NT2/D1 (cell line): ENCODE measurements at regions not wholly inside any gene's neighbourhood (a gene's known extent, or its start where the extent isn't known, plus 50 kb on each side); places are given as distances from the start of the nearest gene placed in this dataset.

Source experiments
- DNase-seq: peaks from one replicate; pipeline ENCODE4 v3.0.0-alpha.2; 2011; ENCODE audit warnings: low read depth, low spot score
- H3K27me3 ChIP-seq: 2 replicates; pipeline ENCODE4 v1.6.0; 2011; ENCODE audit warnings: mild to moderate bottlenecking; ENCODE audit not compliant: insufficient read length, insufficient read depth
- H3K36me3 ChIP-seq: 2 replicates; pipeline ENCODE4 v1.6.1; 2011; ENCODE audit warnings: mild to moderate bottlenecking, low read length, mixed read lengths; ENCODE audit not compliant: insufficient read depth, insufficient read length
- H3K4me1 ChIP-seq: 2 replicates; pipeline ENCODE4 v1.5.1; 2011; ENCODE audit not compliant: insufficient read depth, insufficient read length
- H3K4me3 ChIP-seq: 2 replicates; pipeline ENCODE4 v1.5.1; 2011; ENCODE audit warnings: low read depth; ENCODE audit not compliant: insufficient read length
- H3K9ac ChIP-seq: 2 replicates; pipeline ENCODE4 v1.6.0; 2011; ENCODE audit warnings: low read depth; ENCODE audit not compliant: insufficient read length
- H3K9me3 ChIP-seq: 2 replicates; pipeline ENCODE4 v1.5.1; 2011; ENCODE audit warnings: mild to moderate bottlenecking, low read length; ENCODE audit not compliant: insufficient read depth
- SUZ12 ChIP-seq: IDR thresholded peaks from 2 replicates; pipeline ENCODE4 v1.6.1; 2011; ENCODE audit not compliant: insufficient read length, insufficient read depth; ENCODE audit errors: extremely low read depth
- YY1 ChIP-seq: IDR thresholded peaks from 2 replicates; pipeline ENCODE4 v1.6.1; 2011; ENCODE audit not compliant: insufficient read length, insufficient read depth
- ZNF274 ChIP-seq: IDR thresholded peaks from 2 replicates; pipeline ENCODE4 v1.6.1; 2011; ENCODE audit warnings: mild to moderate bottlenecking, low read depth, low read length

GRCh38 chr6:51360287-51360686 is 541.6 kb downstream of the TFAP2B start:
- Histone ChIP-seq H3K4me3 (no peak overlapping the region), H3K27me3 (no peaks in the 10 kb centered on the region), H3K9me3 (no peaks in the 10 kb centered on the region), H3K4me1 (no peaks in the 10 kb centered on the region), H3K9ac (no peak overlapping the region), H3K36me3 (no peaks in the 10 kb centered on the region)
- no peak for TF ChIP-seq YY1
- TF ChIP-seq SUZ12: no peak
- TF ChIP-seq ZNF274: no peak
- no peak for DNase-seq

GRCh38 chr6:51365566-51365965 is 546.9 kb downstream of the TFAP2B start:
- Histone ChIP-seq H3K4me1 (no peaks in the 10 kb centered on the region), H3K9ac (no peak overlapping the region), H3K27me3 (no peaks in the 10 kb centered on the region), H3K36me3 (no peaks in the 10 kb centered on the region), H3K4me3 (no peak overlapping the region), H3K9me3 (no peaks in the 10 kb centered on the region)
- TF ChIP-seq SUZ12: no peak
- TF ChIP-seq YY1: no peak
- no peak for TF ChIP-seq ZNF274
- no peak for DNase-seq

- H3K4me3 ChIP-seq: no peak overlapping the region
- H3K27me3 ChIP-seq: no peaks in the 10 kb centered on the region
- TF ChIP-seq ZNF274 (no peak), SUZ12 (no peak), YY1 (no peak)
- H3K4me1 ChIP-seq: no peaks in the 10 kb centered on the region
- no peak overlapping the region for H3K9ac ChIP-seq
- H3K36me3 ChIP-seq: no peaks in the 10 kb centered on the region
- DNase-seq: no peak
- no peaks in the 10 kb centered on the region for H3K9me3 ChIP-seq
Observed at GRCh38 chr6:51369485-51369884, 550.8 kb downstream of the TFAP2B start.

GRCh38 chr6:51382847-51383246 is 564.2 kb downstream of the TFAP2B start:
- Histone ChIP-seq H3K27me3 (no peaks in the 10 kb centered on the region), H3K9me3 (no peaks in the 10 kb centered on the region), H3K4me1 (no peaks in the 10 kb centered on the region), H3K4me3 (no peak overlapping the region), H3K9ac (no peak overlapping the region), H3K36me3 (no peaks in the 10 kb centered on the region)
- DNase-seq: no peak
- TF ChIP-seq SUZ12 (no peak), YY1 (no peak), ZNF274 (no peak)

DNA sequence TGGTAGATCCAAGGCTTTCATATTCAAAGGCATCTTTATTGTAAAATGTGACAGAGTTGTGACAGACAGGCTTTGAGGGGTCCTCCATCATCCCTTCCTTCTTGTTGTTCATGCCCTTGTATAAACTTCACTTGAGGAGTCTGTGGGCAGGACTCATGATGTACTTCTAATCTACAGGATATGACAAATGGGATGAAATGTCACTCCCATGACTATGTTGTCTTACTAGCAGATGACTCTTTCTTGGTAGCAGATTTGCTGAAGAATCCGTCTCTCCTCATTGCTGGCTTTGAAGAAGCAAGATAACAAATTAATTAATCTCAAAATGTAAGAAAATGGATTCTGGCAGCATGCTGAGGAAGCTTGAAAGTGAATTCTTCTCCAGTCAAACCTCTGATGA is 566.1 kb downstream of the TFAP2B start:
- Histone ChIP-seq H3K27me3 (no peaks in the 10 kb centered on the region), H3K9ac (no peak overlapping the region), H3K36me3 (no peaks in the 10 kb centered on the region), H3K9me3 (no peaks in the 10 kb centered on the region), H3K4me1 (no peaks in the 10 kb centered on the region), H3K4me3 (no peak overlapping the region)
- TF ChIP-seq YY1 (no peak), ZNF274 (no peak), SUZ12 (no peak)
- DNase-seq: no peak

DNA sequence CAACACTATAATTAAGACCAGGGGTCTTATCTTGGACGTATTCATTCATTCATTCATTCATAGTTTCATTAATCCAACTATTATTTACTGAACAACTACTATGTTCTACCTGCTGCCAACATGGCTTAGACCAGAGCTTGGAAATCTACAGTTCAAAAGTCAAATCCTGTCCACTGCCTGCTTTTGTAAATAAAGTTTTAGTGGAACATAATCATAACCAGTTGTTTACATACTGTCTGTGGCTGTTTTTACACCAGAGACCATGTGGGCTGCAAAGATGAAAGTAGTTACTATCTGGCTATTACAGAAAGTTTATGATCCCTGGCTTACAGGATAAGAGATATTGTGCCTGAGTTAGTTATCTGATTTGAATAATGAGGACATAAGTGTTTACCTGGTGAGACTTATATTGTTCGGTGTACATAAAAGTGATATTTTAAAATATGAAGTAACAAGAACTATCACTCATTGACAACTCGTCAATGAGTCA is 567.7 kb downstream of the TFAP2B start:
- DNase-seq: no peak
- Histone ChIP-seq H3K4me1 (no peaks in the 10 kb centered on the region), H3K4me3 (no peak overlapping the region), H3K9ac (no peak overlapping the region), H3K36me3 (no peaks in the 10 kb centered on the region), H3K9me3 (no peaks in the 10 kb centered on the region), H3K27me3 (no peaks in the 10 kb centered on the region)
- TF ChIP-seq SUZ12: no peak
- TF ChIP-seq YY1: no peak
- TF ChIP-seq ZNF274: no peak

DNA sequence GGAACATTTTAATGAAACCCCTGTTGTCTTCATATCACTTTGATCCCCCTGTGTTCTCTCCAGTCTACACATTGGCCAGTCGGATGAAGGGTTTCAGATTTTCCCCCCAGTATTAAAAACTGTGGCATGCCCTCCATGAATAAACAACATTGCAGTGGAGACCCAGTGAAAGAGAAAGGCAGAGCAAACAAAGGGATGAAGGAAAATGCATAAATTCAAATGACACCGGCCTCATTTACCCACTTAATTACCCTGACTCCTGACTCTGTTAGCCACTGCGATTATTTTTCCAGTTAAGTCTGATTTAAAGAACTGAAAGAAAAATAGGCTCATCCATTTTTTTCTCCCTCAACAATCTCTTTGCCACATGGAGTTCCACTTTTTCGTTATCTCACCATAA is 569.2 kb downstream of the TFAP2B start:
- no peaks in the 10 kb centered on the region for H3K27me3 ChIP-seq
- no peaks in the 10 kb centered on the region for H3K4me1 ChIP-seq
- no peak for TF ChIP-seq YY1
- H3K36me3 ChIP-seq: no peaks in the 10 kb centered on the region
- no peaks in the 10 kb centered on the region for H3K9me3 ChIP-seq
- no peak overlapping the region for H3K9ac ChIP-seq
- DNase-seq: no peak
- no peak overlapping the region for H3K4me3 ChIP-seq

DNA sequence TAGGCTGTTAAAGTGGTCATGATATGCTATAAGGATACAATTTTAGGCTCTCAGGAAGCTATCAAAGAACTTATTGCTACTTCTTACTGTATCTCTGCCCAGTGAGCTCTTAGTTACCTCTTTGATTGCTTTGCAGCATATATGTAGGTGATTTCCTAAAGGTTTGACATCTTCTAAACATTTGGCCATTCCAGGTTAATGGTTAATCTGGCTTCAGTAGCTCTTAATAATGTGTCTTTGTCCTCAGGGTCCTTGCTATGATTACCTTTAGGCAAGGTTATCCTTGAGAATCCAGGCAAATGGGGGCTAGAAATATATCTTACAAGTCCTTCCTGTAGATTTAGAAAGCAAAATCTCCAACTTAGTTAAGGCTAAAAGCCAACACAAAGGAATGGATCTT is 575.4 kb downstream of the TFAP2B start:
- TF ChIP-seq YY1 (no peak), SUZ12 (no peak), ZNF274 (no peak)
- no peak for DNase-seq
- Histone ChIP-seq H3K27me3 (no peaks in the 10 kb centered on the region), H3K9me3 (no peaks in the 10 kb centered on the region), H3K36me3 (no peaks in the 10 kb centered on the region), H3K9ac (no peak overlapping the region), H3K4me1 (no peaks in the 10 kb centered on the region), H3K4me3 (no peak overlapping the region)
